ENCODE measurements at regions not wholly inside any gene's neighbourhood (a gene's known extent, or its start where the extent isn't known, plus 50 kb on each side); places are given as distances from the start of the nearest gene placed in this dataset.

DNA sequence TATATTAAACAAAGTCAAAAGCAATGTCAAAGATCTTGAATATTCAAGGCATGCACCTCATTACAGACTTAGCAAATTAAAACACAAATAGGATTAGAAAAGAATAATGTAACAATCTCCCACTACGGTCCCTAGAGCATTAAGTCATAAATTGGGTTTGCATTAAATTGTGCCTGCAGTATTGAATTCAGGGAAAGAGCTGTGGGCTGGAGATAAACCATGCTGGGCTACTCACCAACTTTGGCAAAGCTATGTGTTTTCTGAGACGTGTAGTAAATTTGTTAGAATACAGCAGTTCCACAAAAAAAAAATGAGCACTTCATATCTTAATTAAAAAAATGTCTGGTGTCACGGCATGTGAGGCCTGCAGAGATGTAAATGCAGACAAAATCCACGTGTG is 241.6 kb downstream of the SNX10 start:
- Histone ChIP-seq H3K4me3 (ENCODE audit: low read depth, low read length) (no peak overlapping the region), H3K79me1 (ENCODE audit: low read length) (no peaks in the 10 kb centered on the region), H3K4me1 (ENCODE audit: control insufficient read depth in 1 of 2, insufficient read depth in 2 of 2, low read length in 2 of 2) (no peaks in the 10 kb centered on the region), H2AFZ (ENCODE audit: insufficient read depth, low read length, poor library complexity) (no peak overlapping the region), H3K27me3 (ENCODE audit: insufficient read depth, low read length) (no peaks in the 10 kb centered on the region), H2BK5ac (ENCODE audit: low read depth, low read length, poor library complexity) (no peak overlapping the region), H3K4me2 (ENCODE audit: low read length) (no peak overlapping the region), H3K14ac (ENCODE audit: low read length) (no peak overlapping the region), H3K23ac (ENCODE audit: low read length) (no peak overlapping the region), H4K12ac (ENCODE audit: low read depth, low read length) (no peak overlapping the region), H3K9ac (ENCODE audit: low read length) (no peak overlapping the region), H3K27ac (ENCODE audit: low read depth, low read length) (no peak overlapping the region), H4K91ac (ENCODE audit: low read depth, low read length) (no peak overlapping the region), H4K8ac (ENCODE audit: low read depth, low read length) (no peak overlapping the region), H2AK5ac (ENCODE audit: low read length) (no peak overlapping the region), H3K79me2 (ENCODE audit: control insufficient read depth, insufficient read depth, low read length, poor library complexity) (no peaks in the 10 kb centered on the region), H3K4ac (ENCODE audit: low read depth, low read length) (no peak overlapping the region), H2BK120ac (ENCODE audit: insufficient read depth, low read length, poor library complexity) (no peak overlapping the region), H3K9me3 (ENCODE audit: insufficient read depth, low read depth, low read length) (no peaks in the 10 kb centered on the region), H2BK12ac (ENCODE audit: low read length) (no peak overlapping the region), H3K36me3 (ENCODE audit: control insufficient read depth in 1 of 2, insufficient read depth in 2 of 2, low read length in 2 of 2) (no peaks in the 10 kb centered on the region), H3K18ac (ENCODE audit: low read length) (no peak overlapping the region)
- no CpG with 5 or more reads among the region's 4 CpGs for WGBS (ENCODE audit: extremely low coverage, insufficient coverage, insufficient read length)
- no peak for DNase-seq

DNA sequence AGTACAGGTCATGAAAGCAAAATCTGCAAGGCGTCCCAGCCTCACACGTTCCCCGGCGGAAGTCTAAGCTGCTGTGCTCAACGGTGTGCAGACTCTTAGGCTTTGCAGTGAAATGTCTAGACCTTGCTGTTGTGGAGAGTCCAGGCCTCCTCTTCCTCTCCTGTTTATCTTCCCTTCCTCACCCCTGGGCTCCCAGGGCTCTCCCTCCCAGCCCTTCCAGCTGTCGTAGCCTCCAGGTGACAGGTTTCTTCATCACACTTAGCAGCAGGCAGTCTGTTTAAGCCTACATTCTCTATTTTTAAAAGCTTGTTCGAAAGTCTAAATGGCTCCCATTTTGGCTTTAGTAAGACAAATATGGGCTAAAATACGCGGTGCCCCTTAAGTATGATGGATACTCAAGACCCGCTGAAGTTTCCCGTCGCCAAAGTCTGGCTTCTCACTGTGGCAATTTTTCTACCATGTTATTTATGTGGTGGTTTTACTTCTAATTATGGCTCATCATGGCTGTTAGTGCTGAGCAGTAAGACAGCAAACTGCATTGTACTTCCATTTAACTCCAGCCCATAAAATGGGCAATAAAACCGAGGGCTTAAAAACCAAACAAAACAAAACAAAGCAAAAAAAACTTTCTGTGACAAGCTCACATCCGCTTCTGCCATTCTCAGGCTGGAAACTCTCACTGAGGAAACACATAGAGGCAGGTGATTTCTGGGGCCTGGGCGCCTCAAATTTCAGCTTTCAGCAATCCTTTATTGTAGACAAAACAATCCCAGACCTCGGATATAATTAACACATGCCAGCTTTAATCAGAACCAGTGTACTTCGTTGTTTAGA is 243.2 kb downstream of the SNX10 start:
- Histone ChIP-seq H3K36me3 (ENCODE audit: control insufficient read depth in 1 of 2, insufficient read depth in 2 of 2, low read length in 2 of 2) (no peaks in the 10 kb centered on the region), H3K14ac (ENCODE audit: low read length) (no peak overlapping the region), H3K27ac (ENCODE audit: low read depth, low read length) (no peak overlapping the region), H3K79me2 (ENCODE audit: control insufficient read depth, insufficient read depth, low read length, poor library complexity) (no peaks in the 10 kb centered on the region), H2BK12ac (ENCODE audit: low read length) (no peak overlapping the region), H3K4ac (ENCODE audit: low read depth, low read length) (no peak overlapping the region), H3K9me3 (ENCODE audit: insufficient read depth, low read depth, low read length) (no peaks in the 10 kb centered on the region), H2AK5ac (ENCODE audit: low read length) (no peak overlapping the region), H4K8ac (ENCODE audit: low read depth, low read length) (no peak overlapping the region), H4K91ac (ENCODE audit: low read depth, low read length) (no peak overlapping the region), H2AFZ (ENCODE audit: insufficient read depth, low read length, poor library complexity) (no peak overlapping the region), H3K23ac (ENCODE audit: low read length) (no peak overlapping the region), H3K9ac (ENCODE audit: low read length) (no peak overlapping the region), H4K12ac (ENCODE audit: low read depth, low read length) (no peak overlapping the region), H3K18ac (ENCODE audit: low read length) (no peak overlapping the region), H2BK120ac (ENCODE audit: insufficient read depth, low read length, poor library complexity) (no peak overlapping the region), H3K4me2 (ENCODE audit: low read length) (no peak overlapping the region), H3K4me1 (ENCODE audit: control insufficient read depth in 1 of 2, insufficient read depth in 2 of 2, low read length in 2 of 2) (no peaks in the 10 kb centered on the region), H3K4me3 (ENCODE audit: low read depth, low read length) (no peak overlapping the region), H3K27me3 (ENCODE audit: insufficient read depth, low read length) (no peaks in the 10 kb centered on the region), H3K79me1 (ENCODE audit: low read length) (no peaks in the 10 kb centered on the region), H2BK5ac (ENCODE audit: low read depth, low read length, poor library complexity) (no peak overlapping the region)
- DNase-seq: no peak
- no CpG with 5 or more reads among the region's 17 CpGs for WGBS (ENCODE audit: extremely low coverage, insufficient coverage, insufficient read length)

DNA sequence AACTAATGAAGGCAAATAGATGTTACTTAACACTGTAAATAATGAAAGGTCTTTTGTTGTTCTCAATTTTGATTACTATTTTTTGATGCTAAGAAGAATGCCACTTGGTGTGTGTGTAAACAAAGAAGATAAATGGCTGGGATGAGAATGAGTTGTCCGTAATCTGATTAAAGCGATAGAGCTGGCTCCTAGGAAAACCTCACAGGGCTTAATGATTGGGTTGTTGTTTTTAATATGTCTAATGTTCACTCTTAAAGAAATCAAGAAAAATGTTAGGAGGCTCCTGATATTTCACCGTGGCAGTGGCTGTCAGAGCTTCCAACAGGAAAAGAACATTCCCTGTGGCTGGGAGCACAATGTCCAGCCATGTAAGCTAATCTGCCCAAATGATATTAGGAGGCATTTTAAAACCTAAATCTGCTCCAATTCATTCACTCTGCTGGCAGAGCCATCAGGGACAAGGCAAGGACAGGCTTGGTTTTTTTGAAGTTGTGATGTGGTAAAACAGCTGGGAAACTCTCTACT is 243.9 kb downstream of the SNX10 start:
- no peak overlapping the region for H2BK120ac ChIP-seq (ENCODE audit: insufficient read depth, low read length, poor library complexity)
- H2BK5ac ChIP-seq (ENCODE audit: low read depth, low read length, poor library complexity): no peak overlapping the region
- no peak overlapping the region for H3K4me2 ChIP-seq (ENCODE audit: low read length)
- H3K27me3 ChIP-seq (ENCODE audit: insufficient read depth, low read length): no peaks in the 10 kb centered on the region
- H3K9ac ChIP-seq (ENCODE audit: low read length): no peak overlapping the region
- H2BK12ac ChIP-seq (ENCODE audit: low read length): no peak overlapping the region
- H4K8ac ChIP-seq (ENCODE audit: low read depth, low read length): no peak overlapping the region
- no peak overlapping the region for H3K23ac ChIP-seq (ENCODE audit: low read length)
- no peaks in the 10 kb centered on the region for H3K79me1 ChIP-seq (ENCODE audit: low read length)
- H4K91ac ChIP-seq (ENCODE audit: low read depth, low read length): no peak overlapping the region
- no peaks in the 10 kb centered on the region for H3K36me3 ChIP-seq (ENCODE audit: control insufficient read depth in 1 of 2, insufficient read depth in 2 of 2, low read length in 2 of 2)
- H3K9me3 ChIP-seq (ENCODE audit: insufficient read depth, low read depth, low read length): no peaks in the 10 kb centered on the region
- no peak overlapping the region for H4K12ac ChIP-seq (ENCODE audit: low read depth, low read length)
- H3K18ac ChIP-seq (ENCODE audit: low read length): no peak overlapping the region
- no peak overlapping the region for H3K4ac ChIP-seq (ENCODE audit: low read depth, low read length)
- WGBS (ENCODE audit: extremely low coverage, insufficient coverage, insufficient read length): no CpG with 5 or more reads among the region's 3 CpGs
- no peak overlapping the region for H2AFZ ChIP-seq (ENCODE audit: insufficient read depth, low read length, poor library complexity)
- H3K27ac ChIP-seq (ENCODE audit: low read depth, low read length): no peak overlapping the region
- no peak overlapping the region for H3K14ac ChIP-seq (ENCODE audit: low read length)
- no peak overlapping the region for H2AK5ac ChIP-seq (ENCODE audit: low read length)
- DNase-seq: no peak
- no peaks in the 10 kb centered on the region for H3K4me1 ChIP-seq (ENCODE audit: control insufficient read depth in 1 of 2, insufficient read depth in 2 of 2, low read length in 2 of 2)
- no peaks in the 10 kb centered on the region for H3K79me2 ChIP-seq (ENCODE audit: control insufficient read depth, insufficient read depth, low read length, poor library complexity)
- no peak overlapping the region for H3K4me3 ChIP-seq (ENCODE audit: low read depth, low read length)

DNA sequence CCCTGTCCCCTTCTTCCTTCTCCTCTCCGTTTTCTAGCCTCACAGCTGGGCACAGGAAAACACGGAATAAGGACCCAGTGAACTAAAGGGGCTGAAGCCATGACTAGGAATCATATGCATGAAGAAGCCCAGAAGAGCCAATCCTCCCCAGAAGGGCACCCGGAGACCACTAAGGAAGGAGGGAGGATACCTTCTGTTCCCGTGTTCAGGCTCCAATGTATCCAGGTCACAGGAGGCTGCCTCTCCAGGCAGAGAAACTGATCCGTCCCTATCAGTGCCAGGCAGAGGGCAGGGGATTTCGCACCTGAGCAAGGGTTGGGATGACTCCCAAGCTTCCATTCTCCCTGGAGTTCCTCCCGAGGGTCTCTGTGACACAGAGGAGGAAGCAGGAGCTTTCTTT is 246.6 kb downstream of the SNX10 start:
- no CpG with 5 or more reads among the region's 7 CpGs for WGBS (ENCODE audit: extremely low coverage, insufficient coverage, insufficient read length)
- Histone ChIP-seq H3K79me2 (ENCODE audit: control insufficient read depth, insufficient read depth, low read length, poor library complexity) (no peaks in the 10 kb centered on the region), H3K4ac (ENCODE audit: low read depth, low read length) (no peak overlapping the region), H3K27ac (ENCODE audit: low read depth, low read length) (no peak overlapping the region), H3K18ac (ENCODE audit: low read length) (no peak overlapping the region), H3K4me3 (ENCODE audit: low read depth, low read length) (no peak overlapping the region), H3K14ac (ENCODE audit: low read length) (no peak overlapping the region), H2BK12ac (ENCODE audit: low read length) (no peak overlapping the region), H3K27me3 (ENCODE audit: insufficient read depth, low read length) (no peaks in the 10 kb centered on the region), H3K36me3 (ENCODE audit: control insufficient read depth in 1 of 2, insufficient read depth in 2 of 2, low read length in 2 of 2) (no peaks in the 10 kb centered on the region), H2AFZ (ENCODE audit: insufficient read depth, low read length, poor library complexity) (no peak overlapping the region), H3K9me3 (ENCODE audit: insufficient read depth, low read depth, low read length) (no peaks in the 10 kb centered on the region), H3K4me2 (ENCODE audit: low read length) (no peak overlapping the region), H3K79me1 (ENCODE audit: low read length) (no peaks in the 10 kb centered on the region), H3K4me1 (ENCODE audit: control insufficient read depth in 1 of 2, insufficient read depth in 2 of 2, low read length in 2 of 2) (no peaks in the 10 kb centered on the region), H2BK120ac (ENCODE audit: insufficient read depth, low read length, poor library complexity) (no peak overlapping the region), H3K23ac (ENCODE audit: low read length) (no peak overlapping the region), H4K91ac (ENCODE audit: low read depth, low read length) (no peak overlapping the region), H3K9ac (ENCODE audit: low read length) (no peak overlapping the region), H2AK5ac (ENCODE audit: low read length) (no peak overlapping the region), H4K12ac (ENCODE audit: low read depth, low read length) (no peak overlapping the region), H2BK5ac (ENCODE audit: low read depth, low read length, poor library complexity) (no peak overlapping the region), H4K8ac (ENCODE audit: low read depth, low read length) (no peak overlapping the region)
- DNase-seq: no peak

Measured in trophoblast cell (in vitro differentiated cells and primary cell).